Cardiac fibroblast (primary cell): ENCODE measurements at regions not wholly inside any gene's neighbourhood (a gene's known extent, or its start where the extent isn't known, plus 50 kb on each side); places are given as distances from the start of the nearest gene placed in this dataset.

ENCODE experiments used
- DNase-seq, 2 donors: peaks; one replicate each; pipeline versions ENCODE4 v3.0.0 to v3.0.0-alpha.2; 2010; ENCODE audit warnings: low read depth in 2 of 2
- H3K4me3 ChIP-seq, 2 donors: replicated peaks in 1 of 2; 1 replicate in 1 of 2; 2 replicates in 1 of 2; pipeline ENCODE4 v1.5.1; 2011; ENCODE audit warnings: low read depth in 2 of 2, low read length in 2 of 2, mild to moderate bottlenecking in 2 of 2, moderate library complexity in 1 of 2
- TF ChIP-seq, protein P1 (sequence below): IDR thresholded peaks from one replicate; pipeline ENCODE4 v1.5.1; 2011; ENCODE audit warnings: low read depth, mild to moderate bottlenecking, low read length, inconsistent platforms

DNA sequence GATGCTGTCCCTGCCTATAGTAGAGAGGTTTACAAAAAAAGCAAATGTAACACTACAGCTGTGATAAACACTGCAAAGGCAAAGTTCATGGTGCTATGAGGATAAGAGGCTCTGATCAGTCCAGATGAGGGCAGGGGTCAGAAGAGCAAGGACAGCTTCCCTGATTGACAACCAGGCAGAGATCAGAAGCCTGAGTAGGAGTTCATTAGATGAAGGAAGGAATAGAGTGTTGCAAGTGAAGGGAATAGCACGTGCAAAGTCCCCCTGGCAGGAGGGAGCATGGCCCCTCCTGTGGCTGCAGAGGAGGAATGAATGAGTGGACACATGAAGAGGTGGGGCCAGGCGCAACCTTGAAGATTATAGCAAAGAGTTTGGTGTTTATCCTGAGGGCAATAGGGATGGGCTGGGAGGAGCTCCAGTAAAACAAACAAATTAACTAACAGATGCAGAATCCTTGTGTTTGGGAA, 208.4 kb upstream of the IRX5 start:
- TF ChIP-seq, protein P1, sequence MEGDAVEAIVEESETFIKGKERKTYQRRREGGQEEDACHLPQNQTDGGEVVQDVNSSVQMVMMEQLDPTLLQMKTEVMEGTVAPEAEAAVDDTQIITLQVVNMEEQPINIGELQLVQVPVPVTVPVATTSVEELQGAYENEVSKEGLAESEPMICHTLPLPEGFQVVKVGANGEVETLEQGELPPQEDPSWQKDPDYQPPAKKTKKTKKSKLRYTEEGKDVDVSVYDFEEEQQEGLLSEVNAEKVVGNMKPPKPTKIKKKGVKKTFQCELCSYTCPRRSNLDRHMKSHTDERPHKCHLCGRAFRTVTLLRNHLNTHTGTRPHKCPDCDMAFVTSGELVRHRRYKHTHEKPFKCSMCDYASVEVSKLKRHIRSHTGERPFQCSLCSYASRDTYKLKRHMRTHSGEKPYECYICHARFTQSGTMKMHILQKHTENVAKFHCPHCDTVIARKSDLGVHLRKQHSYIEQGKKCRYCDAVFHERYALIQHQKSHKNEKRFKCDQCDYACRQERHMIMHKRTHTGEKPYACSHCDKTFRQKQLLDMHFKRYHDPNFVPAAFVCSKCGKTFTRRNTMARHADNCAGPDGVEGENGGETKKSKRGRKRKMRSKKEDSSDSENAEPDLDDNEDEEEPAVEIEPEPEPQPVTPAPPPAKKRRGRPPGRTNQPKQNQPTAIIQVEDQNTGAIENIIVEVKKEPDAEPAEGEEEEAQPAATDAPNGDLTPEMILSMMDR: no peak
- DNase-seq: no peak
- no peak overlapping the region for H3K4me3 ChIP-seq

DNA sequence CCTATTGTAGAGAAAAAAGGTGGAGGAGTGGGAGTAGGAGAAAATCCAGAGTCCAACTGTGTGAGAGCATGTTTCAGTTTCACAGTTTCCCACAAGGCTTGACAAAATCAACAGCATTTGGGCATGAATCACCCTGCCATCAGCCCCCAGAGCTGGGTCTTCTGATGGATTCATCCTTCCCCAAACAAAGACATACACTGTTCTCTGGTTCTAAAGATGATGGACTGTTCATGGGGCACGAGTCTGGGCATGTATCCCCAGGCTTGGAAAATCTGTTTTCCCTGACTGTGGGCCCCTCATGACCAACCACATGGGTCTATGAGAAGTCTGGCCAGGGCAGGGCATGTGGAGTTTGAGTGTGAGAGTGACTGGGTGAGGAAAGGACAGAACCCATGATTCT, 210.4 kb upstream of the IRX5 start:
- no peak overlapping the region for H3K4me3 ChIP-seq
- TF ChIP-seq, protein P1: no peak
- DNase-seq: no peak

DNA sequence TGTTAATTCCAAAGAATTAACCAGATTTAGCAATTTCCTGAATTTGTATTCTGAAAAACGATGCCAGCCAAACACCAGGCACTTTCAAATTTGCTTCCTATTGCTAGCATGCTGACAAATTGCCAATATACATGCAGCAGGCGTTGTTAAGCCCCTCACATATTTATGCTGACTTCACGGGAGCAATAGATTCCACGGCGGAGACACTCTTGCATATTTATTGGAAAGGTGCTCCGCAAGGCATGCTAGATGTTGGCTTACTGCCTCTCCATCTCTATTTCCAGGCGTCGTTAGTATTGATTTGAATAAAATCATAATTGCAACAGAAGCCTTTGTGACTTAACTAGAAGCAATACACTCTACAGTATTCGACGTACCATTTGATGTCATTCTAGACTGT, 211.0 kb upstream of the IRX5 start:
- DNase-seq: no peak
- TF ChIP-seq, protein P1: no peak
- H3K4me3 ChIP-seq: no peak overlapping the region

DNA sequence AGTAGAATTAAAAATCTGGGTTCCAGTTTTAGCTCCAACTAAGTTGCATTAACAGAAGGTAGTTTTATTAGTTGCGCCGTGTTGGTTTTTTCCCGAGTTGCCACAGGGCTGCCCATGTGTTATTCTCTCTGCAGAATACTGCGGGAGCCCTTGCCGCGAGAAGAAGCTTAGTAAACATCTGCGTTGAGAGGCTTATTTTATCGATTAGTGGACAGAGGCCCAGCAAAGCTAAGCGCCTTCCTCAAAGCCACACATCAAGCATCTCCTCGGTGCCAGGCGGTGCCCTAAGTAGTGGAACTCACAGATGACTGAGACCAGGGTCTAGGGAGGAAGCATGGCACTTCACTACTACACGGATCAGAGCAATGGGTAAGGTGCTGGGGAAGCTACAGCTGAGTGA, 212.3 kb upstream of the IRX5 start:
- H3K4me3 ChIP-seq: no peak overlapping the region
- TF ChIP-seq, protein P1: no peak
- no peak for DNase-seq

DNA sequence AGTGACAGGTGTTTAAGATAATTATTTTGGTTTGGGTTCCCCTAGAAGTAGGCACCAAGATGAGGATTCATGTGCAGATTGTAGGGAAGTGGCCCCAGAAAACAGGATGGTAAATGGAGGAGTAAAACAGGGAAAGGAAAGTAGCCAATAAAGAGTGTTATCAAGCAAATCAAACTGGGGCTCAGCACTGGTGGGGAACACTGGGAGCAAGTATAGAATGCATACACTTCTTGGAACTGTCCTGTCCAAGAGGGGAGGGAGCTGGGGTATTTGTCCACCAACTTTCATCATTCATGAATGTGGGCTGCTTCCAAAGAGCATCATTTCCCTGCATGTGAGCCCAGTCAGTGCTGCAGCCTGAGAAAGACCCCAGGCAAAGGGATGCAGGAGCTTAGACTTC, 215.7 kb upstream of the IRX5 start:
- H3K4me3 ChIP-seq: no peak overlapping the region
- TF ChIP-seq, protein P1: no peak
- DNase-seq: no peak

DNA sequence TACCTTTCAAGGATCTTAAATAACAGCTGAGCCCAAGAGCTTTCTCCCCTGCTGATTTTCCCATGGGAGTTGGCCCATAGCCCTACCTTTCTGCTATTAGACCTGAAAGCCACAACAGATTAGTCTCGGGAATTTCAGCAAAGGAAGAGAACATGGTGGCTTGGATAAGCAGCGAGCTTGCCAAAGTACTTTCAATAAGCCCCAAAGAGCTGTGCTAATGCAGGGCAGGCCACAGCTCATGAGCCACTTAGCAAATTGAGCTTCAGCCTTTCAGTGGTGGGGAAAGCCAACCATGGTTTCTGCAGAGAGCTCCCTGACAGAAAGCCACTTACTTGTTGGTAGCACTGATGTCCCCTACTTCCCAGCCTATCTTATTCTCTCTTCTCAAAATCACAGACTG, 217.8 kb upstream of the IRX5 start:
- TF ChIP-seq, protein P1: no peak
- no peak overlapping the region for H3K4me3 ChIP-seq
- no peak for DNase-seq

DNA sequence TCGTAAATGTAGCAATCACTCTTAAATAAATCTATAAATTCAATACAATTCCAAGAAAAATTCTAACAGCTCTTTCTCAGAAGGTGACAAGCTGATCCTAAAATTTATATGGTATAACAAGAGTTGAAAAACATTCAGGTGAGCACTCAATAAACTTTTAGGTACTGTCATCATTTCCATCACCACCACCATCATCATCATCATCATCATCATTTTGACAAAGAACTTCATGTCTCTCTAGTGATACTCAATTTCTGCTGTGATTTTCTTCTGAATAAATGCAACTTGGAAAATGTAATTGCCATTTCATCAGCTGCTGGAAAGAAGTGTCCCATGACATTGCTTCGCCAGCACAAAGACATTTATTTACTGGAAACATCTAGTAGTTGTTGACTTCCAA, 222.9 kb upstream of the IRX5 start:
- no peak for DNase-seq
- H3K4me3 ChIP-seq: no peak overlapping the region
- TF ChIP-seq, protein P1: no peak
